PC-9 (cell line): ENCODE measurements at regions not wholly inside any gene's neighbourhood (a gene's known extent, or its start where the extent isn't known, plus 50 kb on each side); places are given as distances from the start of the nearest gene placed in this dataset.

Source experiments
- BruUV-seq: library from RNA; stranded (reverse); fragments of 400-500 nt; replicated peaks from 2 replicates; lab custom pipeline; 2021; lab: Mats Ljungman, UMichigan
- CTCF ChIA-PET: fragments of 300-600 bp; sonication (Branson Sonifier 250); formaldehyde crosslinking; loops from one replicate; lab custom pipeline; 2022; ENCODE audit warnings: antibody characterized with exemption; lab: Charles Lee
- POLR2A ChIA-PET: fragments of 300-600 bp; sonication (Branson Sonifier 250); formaldehyde crosslinking; loops from one replicate; lab custom pipeline; 2022; ENCODE audit warnings: antibody characterized with exemption; ENCODE audit not compliant: unreplicated experiment; lab: Charles Lee
- DNase-seq, 2 experiments: peaks; one replicate each; pipeline versions ENCODE4 v3.0.0 to v3.0.0-alpha.2; 2015 to 2022; ENCODE audit warnings: mixed read lengths in 1 of 2
- H2AFZ ChIP-seq: fragments of 200-600 bp; sonication (generic); 2 replicates; pipeline ENCODE4 v1.8.1; 2017; ENCODE audit warnings: antibody characterized with exemption
- H3F3A ChIP-seq: fragments of 200-600 bp; sonication (generic); 2 replicates; pipeline ENCODE4 v1.8.1; 2017; ENCODE audit warnings: antibody characterized with exemption, mild to moderate bottlenecking, low read depth; ENCODE audit not compliant: insufficient read depth
- H3K27ac ChIP-seq: fragments of 200-600 bp; sonication (generic); 2 replicates; pipeline ENCODE4 v1.6.1; 2016; ENCODE audit warnings: mixed run types
- H3K27me3 ChIP-seq: fragments of 200-600 bp; sonication (generic); 2 replicates; pipeline ENCODE4 v1.6.1; 2016; ENCODE audit warnings: low read depth, mixed run types; ENCODE audit not compliant: insufficient read depth
- H3K36me3 ChIP-seq: fragments of 200-600 bp; sonication (generic); 2 replicates; pipeline ENCODE4 v1.6.1; 2016; ENCODE audit warnings: low read depth, mixed run types
- H3K4me1 ChIP-seq: fragments of 200-600 bp; sonication (generic); replicated peaks from 2 replicates; pipeline ENCODE4 v1.6.1; 2016; ENCODE audit warnings: mixed run types; ENCODE audit not compliant: insufficient read depth
- H3K4me2 ChIP-seq: fragments of 200-600 bp; sonication (generic); 2 replicates; pipeline ENCODE4 v1.6.1; 2017; ENCODE audit warnings: mixed run types
- H3K4me3 ChIP-seq: fragments of 200-600 bp; sonication (generic); 2 replicates; pipeline ENCODE4 v1.6.1; 2016; ENCODE audit warnings: mixed run types
- H3K79me2 ChIP-seq: fragments of 200-600 bp; sonication (generic); 2 replicates; pipeline ENCODE4 v1.6.1; 2017; ENCODE audit warnings: low read depth, mixed run types
- H3K9me2 ChIP-seq: fragments of 200-600 bp; sonication (generic); 2 replicates; pipeline ENCODE4 v1.8.1; 2017; ENCODE audit warnings: mild to moderate bottlenecking; ENCODE audit not compliant: insufficient read depth
- H3K9me3 ChIP-seq: fragments of 200-600 bp; sonication (generic); 2 replicates; pipeline ENCODE4 v1.8.1; 2016; ENCODE audit warnings: low read depth; ENCODE audit not compliant: insufficient read depth
- H4K20me1 ChIP-seq: fragments of 200-600 bp; sonication (generic); 2 replicates; pipeline ENCODE4 v1.8.1; 2017; ENCODE audit not compliant: insufficient read depth
- CTCF ChIP-seq: fragments of 200-600 bp; sonication (generic); conservative IDR thresholded peaks from 2 replicates; pipeline ENCODE4 v1.6.1; 2017; ENCODE audit warnings: mixed run types, antibody characterized with exemption, mild to moderate bottlenecking, moderate library complexity
- EZH2 ChIP-seq: fragments of 200-600 bp; sonication (generic); IDR thresholded peaks from 2 replicates; pipeline ENCODE4 v1.8.0; 2017; ENCODE audit warnings: antibody characterized with exemption, low read depth
- intact Hi-C: fragments of 100-400 bp; cut with micrococcal nuclease; formaldehyde crosslinking; loops from one replicate; pipeline ENCODE4 v1.10.0; 2022; ENCODE audit not compliant: unreplicated experiment

- Histone ChIP-seq H3K27ac (no peak overlapping the region), H4K20me1 (no peaks in the 10 kb centered on the region), H3K9me2 (no peaks in the 10 kb centered on the region), H3K4me1 (peaks cover 25% of the 10 kb centered on the region), H3K4me3 (no peak overlapping the region), H3K9me3 (peaks cover 8% of the 10 kb centered on the region; the same call in 1 of the 2 replicates), H3K79me2 (no peaks in the 10 kb centered on the region), H3F3A (peaks cover 3% of the 10 kb centered on the region; the same call in 1 of the 2 replicates), H2AFZ (no peak overlapping the region), H3K4me2 (no peak overlapping the region), H3K36me3 (no peaks in the 10 kb centered on the region), H3K27me3 (no peaks in the 10 kb centered on the region)
- TF ChIP-seq CTCF (no peak), EZH2 (no peak)
- intact Hi-C loops = loop anchor here (5.0 kb wide), 1 partner anchor 227 kb away; no protein-coding TSS in a partner anchor
- CTCF ChIA-PET = no interaction called here
- POLR2A ChIA-PET = no interaction called here
- no TSS peak for BruUV-seq
- DNase-seq = no peak
These were observed 2545.3 kb downstream of the PCDH9 start for GRCh38 chr13:64684685-64685431.

DNA sequence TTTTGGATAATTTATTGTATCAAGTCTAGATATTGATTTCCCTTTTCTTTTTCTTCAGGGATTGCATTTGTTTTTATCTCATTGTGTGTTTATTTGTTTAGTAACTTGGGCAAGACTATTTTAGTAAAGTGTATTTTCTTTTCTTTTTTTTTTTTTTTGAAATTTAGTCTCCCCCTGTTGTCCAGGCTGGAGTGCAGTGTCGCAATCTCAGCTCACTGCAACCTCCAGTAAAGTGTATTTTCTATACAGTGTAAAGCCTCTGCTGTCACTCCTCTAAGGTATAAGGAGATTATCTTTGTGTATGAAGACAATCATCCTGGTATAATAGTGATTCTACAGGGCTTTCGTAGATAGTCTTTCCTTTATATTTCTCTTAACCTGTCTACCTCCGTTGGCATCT is 2546.0 kb downstream of the PCDH9 start:
- no peaks in the 10 kb centered on the region for H3K9me2 ChIP-seq
- BruUV-seq = no TSS peak

DNA sequence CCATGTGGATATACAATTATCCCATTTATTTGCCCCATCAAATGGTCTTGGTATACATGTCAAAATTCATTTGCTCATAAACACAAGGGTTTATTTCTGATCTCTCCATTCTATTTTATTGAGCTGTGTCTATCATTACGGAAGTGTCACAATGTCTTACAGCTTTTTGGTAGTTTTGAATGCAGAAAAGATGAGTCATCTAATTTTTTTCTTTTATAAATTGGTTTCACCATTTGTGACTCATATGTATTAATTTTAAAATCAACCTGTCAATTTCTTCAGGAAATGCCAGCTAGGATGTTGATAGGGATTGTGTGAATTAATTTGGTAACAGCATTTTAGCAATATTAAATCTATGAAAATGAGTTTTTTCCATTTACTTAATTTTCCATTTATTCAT is 2549.4 kb downstream of the PCDH9 start:
- no TSS peak for BruUV-seq
- intact Hi-C loops = no loop called here
- H3K9me2 ChIP-seq = no peaks in the 10 kb centered on the region
- no peak overlapping the region for H2AFZ ChIP-seq
- peaks cover 2% of the 10 kb centered on the region; the same call in 1 of the 2 replicates for H3F3A ChIP-seq
- peaks cover 7% of the 10 kb centered on the region; the same call in 1 of the 2 replicates for H3K9me3 ChIP-seq
- TF ChIP-seq EZH2 (no peak), CTCF (no peak)
- no peak overlapping the region for H3K27ac ChIP-seq
- no peak overlapping the region for H3K4me2 ChIP-seq
- H3K4me3 ChIP-seq = no peak overlapping the region
- ChIA-PET CTCF (no interaction called here), POLR2A (no interaction called here)
- DNase-seq = no peak
- H3K27me3 ChIP-seq = no peaks in the 10 kb centered on the region
- no peaks in the 10 kb centered on the region for H3K79me2 ChIP-seq
- H4K20me1 ChIP-seq = no peaks in the 10 kb centered on the region
- H3K36me3 ChIP-seq = no peaks in the 10 kb centered on the region
- peaks cover 12% of the 10 kb centered on the region for H3K4me1 ChIP-seq

More for the DNA sequence above, 2546.0 kb downstream of the PCDH9 start:
- no peaks in the 10 kb centered on the region for H3K27me3 ChIP-seq
- H3K36me3 ChIP-seq = no peaks in the 10 kb centered on the region
- H3K4me2 ChIP-seq = no peak overlapping the region
- H2AFZ ChIP-seq = no peak overlapping the region
- H3K79me2 ChIP-seq = no peaks in the 10 kb centered on the region
- DNase-seq = no peak
- H3F3A ChIP-seq = no peaks in the 10 kb centered on the region
- no peaks in the 10 kb centered on the region for H4K20me1 ChIP-seq
- no peak overlapping the region for H3K27ac ChIP-seq
- no peak overlapping the region for H3K4me3 ChIP-seq
- CTCF ChIA-PET = no interaction called here
- peaks cover 17% of the 10 kb centered on the region for H3K4me1 ChIP-seq
- intact Hi-C loops = no loop called here
- peaks cover 8% of the 10 kb centered on the region; the same call in 1 of the 2 replicates for H3K9me3 ChIP-seq
- TF ChIP-seq EZH2 (no peak), CTCF (no peak)
- POLR2A ChIA-PET = no interaction called here
